Fibroblast of lung (primary cell): ENCODE measurements at regions not wholly inside any gene's neighbourhood (a gene's known extent, or its start where the extent isn't known, plus 50 kb on each side); places are given as distances from the start of the nearest gene placed in this dataset.

Source experiments
- DNase-seq, 2 donors: peaks; one replicate each; pipeline versions ENCODE4 v3.0.0 to v3.0.0-alpha.2; 2010; ENCODE audit warnings: low read depth in 2 of 2
- H2AFZ ChIP-seq: 2 replicates; pipeline ENCODE4 v1.5.1; 2012; ENCODE audit warnings: low read length, control low read depth, inconsistent platforms
- H3K27ac ChIP-seq: 2 replicates; pipeline ENCODE4 v1.5.1; 2011; ENCODE audit warnings: low read length, control low read depth; ENCODE audit not compliant: insufficient read depth
- H3K27me3 ChIP-seq: 2 replicates; pipeline ENCODE4 v1.5.1; 2011; ENCODE audit warnings: mild to moderate bottlenecking, low read length; ENCODE audit not compliant: control insufficient read depth, insufficient read depth
- H3K36me3 ChIP-seq: 2 replicates; pipeline ENCODE4 v1.5.1; 2011; ENCODE audit warnings: low read length; ENCODE audit not compliant: control insufficient read depth, insufficient read depth
- H3K4me1 ChIP-seq: 2 replicates; pipeline ENCODE4 v1.5.1; 2011; ENCODE audit warnings: low read length; ENCODE audit not compliant: control insufficient read depth, insufficient read depth; ENCODE audit errors: extremely low read depth
- H3K4me2 ChIP-seq: 2 replicates; pipeline ENCODE4 v1.5.1; 2011; ENCODE audit warnings: low read length, control low read depth; ENCODE audit not compliant: insufficient read depth; ENCODE audit errors: extremely low read depth
- H3K4me3 ChIP-seq, 4 experiments: fragments of 200-600 bp in 1 of 4; sonication (generic) in 1 of 4; replicated peaks in 1 of 4; 2 replicates each; pipeline ENCODE4 v1.5.1; 2011 to 2016; ENCODE audit warnings: low read length in 4 of 4, low read depth in 3 of 4, mild to moderate bottlenecking in 3 of 4, control low read depth in 2 of 4, inconsistent platforms in 1 of 4, mixed read lengths in 1 of 4; ENCODE audit not compliant: insufficient read depth in 1 of 4; ENCODE audit errors: control extremely low read depth in 1 of 4
- H3K79me2 ChIP-seq: 2 replicates; pipeline ENCODE4 v1.5.1; 2012; ENCODE audit warnings: mild to moderate bottlenecking, low read length, inconsistent platforms; ENCODE audit not compliant: control insufficient read depth, insufficient read depth
- H3K9ac ChIP-seq: 2 replicates; pipeline ENCODE4 v1.5.1; 2011; ENCODE audit warnings: mild to moderate bottlenecking, low read length, control low read depth; ENCODE audit not compliant: insufficient read depth
- H3K9me3 ChIP-seq: 2 replicates; pipeline ENCODE4 v1.5.1; 2012; ENCODE audit warnings: low read depth, low read length; ENCODE audit not compliant: control insufficient read depth, insufficient read depth
- H4K20me1 ChIP-seq: 2 replicates; pipeline ENCODE4 v1.5.1; 2011; ENCODE audit warnings: low read length; ENCODE audit not compliant: control insufficient read depth, insufficient read depth; ENCODE audit errors: extremely low read depth
- CTCF ChIP-seq, 2 donors: IDR thresholded peaks in 1 of 2; conservative IDR thresholded peaks in 1 of 2; 1 replicate in 1 of 2; 2 replicates in 1 of 2; pipeline ENCODE4 v1.5.1; 2011 to 2012; ENCODE audit warnings: low read length in 2 of 2, control low read depth in 1 of 2, inconsistent platforms in 1 of 2, low read depth in 1 of 2, mild to moderate bottlenecking in 1 of 2
- EZH2 ChIP-seq: IDR thresholded peaks from 2 replicates; pipeline ENCODE4 v1.5.1; 2012; ENCODE audit warnings: low read length, control low read depth, mild to moderate bottlenecking; ENCODE audit errors: missing control alignments

GRCh38 chr4:155066871-155067270 is 141.6 kb upstream of the NPY2R start:
- Histone ChIP-seq H3K4me2 (no peak overlapping the region), H3K27ac (no peak overlapping the region), H3K4me1 (no peaks in the 10 kb centered on the region), H3K9me3 (no peaks in the 10 kb centered on the region), H3K36me3 (no peaks in the 10 kb centered on the region), H4K20me1 (no peaks in the 10 kb centered on the region), H3K4me3 (no peak overlapping the region), H3K9ac (no peak overlapping the region), H3K27me3 (no peaks in the 10 kb centered on the region), H2AFZ (no peak overlapping the region), H3K79me2 (no peaks in the 10 kb centered on the region)
- DNase-seq: no peak
- TF ChIP-seq EZH2 (no peak), CTCF (conservative IDR thresholded peaks at IDR 0.05 in 1 of 2, IDR thresholded peaks at IDR 0.05 in 1 of 2; ENCODE audit: low read depth in 1 of 2, low read length in 2 of 2) (no peak)

GRCh38 chr4:155071962-155072361 is 136.5 kb upstream of the NPY2R start:
- no peak overlapping the region for H3K27ac ChIP-seq

GRCh38 chr4:155072417-155072816 is 136.0 kb upstream of the NPY2R start:
- TF ChIP-seq EZH2 (no peak), CTCF (conservative IDR thresholded peaks at IDR 0.05 in 1 of 2, IDR thresholded peaks at IDR 0.05 in 1 of 2; ENCODE audit: low read depth in 1 of 2, low read length in 2 of 2) (no peak)
- Histone ChIP-seq H3K9me3 (no peaks in the 10 kb centered on the region), H3K4me3 (no peak overlapping the region), H3K36me3 (no peaks in the 10 kb centered on the region), H3K27ac (no peak overlapping the region), H3K4me1 (no peaks in the 10 kb centered on the region), H4K20me1 (no peaks in the 10 kb centered on the region), H3K27me3 (no peaks in the 10 kb centered on the region), H3K4me2 (no peak overlapping the region), H3K79me2 (no peaks in the 10 kb centered on the region), H2AFZ (no peak overlapping the region), H3K9ac (no peak overlapping the region)
- no peak for DNase-seq

More at GRCh38 chr4:155071962-155072361, 136.5 kb upstream of the NPY2R start:
- Histone ChIP-seq H3K4me1 (no peaks in the 10 kb centered on the region), H2AFZ (no peak overlapping the region), H3K4me2 (no peak overlapping the region), H3K79me2 (no peaks in the 10 kb centered on the region), H3K9ac (no peak overlapping the region), H4K20me1 (no peaks in the 10 kb centered on the region), H3K9me3 (no peaks in the 10 kb centered on the region), H3K4me3 (no peak overlapping the region), H3K27me3 (no peaks in the 10 kb centered on the region), H3K36me3 (no peaks in the 10 kb centered on the region)
- TF ChIP-seq CTCF (conservative IDR thresholded peaks at IDR 0.05 in 1 of 2, IDR thresholded peaks at IDR 0.05 in 1 of 2; ENCODE audit: low read depth in 1 of 2, low read length in 2 of 2) (no peak), EZH2 (no peak)
- DNase-seq: no peak
